ENCODE measurements at regions not wholly inside any gene's neighbourhood (a gene's known extent, or its start where the extent isn't known, plus 50 kb on each side); places are given as distances from the start of the nearest gene placed in this dataset.

DNA sequence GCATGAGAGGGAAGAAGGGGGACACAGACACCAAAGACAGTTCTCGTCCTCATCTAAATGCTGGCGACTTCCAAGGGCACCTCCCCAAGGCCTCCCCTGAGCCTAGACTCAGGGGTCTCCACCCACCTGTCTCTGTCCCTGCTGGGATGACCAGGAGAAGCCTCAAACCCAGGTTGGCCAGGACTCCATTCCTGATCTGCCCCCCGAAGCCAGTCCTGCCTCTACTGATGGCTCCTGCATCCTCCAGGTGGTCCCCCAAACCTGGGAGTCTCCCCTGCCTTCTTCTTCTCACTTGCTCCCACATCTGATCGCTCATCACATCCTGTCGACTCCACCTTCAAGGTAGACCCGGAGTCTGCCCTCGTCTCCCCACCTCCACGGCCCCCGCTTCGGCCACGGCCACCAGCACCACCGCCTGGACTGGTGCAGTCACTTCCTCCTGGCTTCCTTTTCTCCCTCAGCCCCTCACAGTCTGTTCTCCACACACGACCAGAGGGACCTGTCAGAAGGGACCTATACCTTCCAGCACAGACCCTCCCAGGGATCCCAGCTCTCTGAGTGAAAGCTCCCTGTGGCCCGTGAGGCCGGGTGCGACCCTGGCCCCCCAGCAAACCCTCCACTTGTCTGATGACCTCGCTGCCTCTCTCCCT is 92.1 kb downstream of the CEBPB start:
- no peaks in the 10 kb centered on the region for H3K27me3 ChIP-seq (ENCODE audit: control insufficient read depth in 3 of 3, insufficient read depth in 3 of 3, low read depth in 1 of 3, low read length in 3 of 3)
- H3K36me3 ChIP-seq (replicated peaks in 1 of 2; ENCODE audit: control insufficient read depth in 2 of 2, insufficient read depth in 2 of 2, low read length in 2 of 2), result no peaks in the 10 kb centered on the region
- H2AFZ ChIP-seq (ENCODE audit: low read length), result no peak overlapping the region
- peaks cover 4 to 5% of the 10 kb centered on the region in 2 donors for H3K4me1 ChIP-seq (ENCODE audit: control insufficient read depth in 2 of 2, insufficient read depth in 1 of 2, low read depth in 1 of 2, low read length in 2 of 2)
- no peak overlapping the region for H3K4me2 ChIP-seq (ENCODE audit: insufficient read depth, low read length, poor library complexity, severe bottlenecking)
- H2BK15ac ChIP-seq (ENCODE audit: low read length), result peak overlapping the region; percentile 14
- peak overlapping the region; percentile 51 for H3K14ac ChIP-seq (ENCODE audit: low read length)
- no peak overlapping the region for H3K4ac ChIP-seq (ENCODE audit: low read length)
- H4K91ac ChIP-seq (ENCODE audit: low read depth, low read length, poor library complexity), result no peak overlapping the region
- no peaks in the 10 kb centered on the region for H3K79me1 ChIP-seq (ENCODE audit: low read depth, low read length)
- peak overlapping the region; percentile 42 for H2BK12ac ChIP-seq (ENCODE audit: low read length)
- H2AK5ac ChIP-seq (ENCODE audit: low read depth, low read length), result peak overlapping the region; percentile 81
- H3K27ac ChIP-seq (replicated peaks; ENCODE audit: low read length), result no peak overlapping the region
- DNase-seq (ENCODE audit: low spot score), result no peak
- H3K9ac ChIP-seq (ENCODE audit: low read depth, low read length, poor library complexity), result no peak overlapping the region
- no peaks in the 10 kb centered on the region for H3K9me3 ChIP-seq (replicated peaks in 1 of 2; ENCODE audit: control insufficient read depth in 2 of 2, insufficient read depth in 1 of 2, low read depth in 1 of 2, low read length in 2 of 2)
- no peak overlapping the region for H2BK120ac ChIP-seq (ENCODE audit: low read depth, low read length)
- H3K18ac ChIP-seq (ENCODE audit: low read length), result peak overlapping the region; percentile 75
- WGBS, 2 donors (ENCODE audit: extremely low coverage in 2 of 2, insufficient read length in 2 of 2, insufficient replicate concordance in 1 of 2), result no CpG with 5 or more reads among the region's 17 CpGs
- peak overlapping the region; percentile 8 for H3K23ac ChIP-seq (ENCODE audit: low read depth, low read length, poor library complexity)
- H2BK5ac ChIP-seq (ENCODE audit: low read length), result peak overlapping the region; percentile 8
- H4K8ac ChIP-seq (ENCODE audit: low read depth, low read length), result no peak overlapping the region
- no peak overlapping the region for H3K4me3 ChIP-seq (ENCODE audit: low read length in 2 of 2)

DNA sequence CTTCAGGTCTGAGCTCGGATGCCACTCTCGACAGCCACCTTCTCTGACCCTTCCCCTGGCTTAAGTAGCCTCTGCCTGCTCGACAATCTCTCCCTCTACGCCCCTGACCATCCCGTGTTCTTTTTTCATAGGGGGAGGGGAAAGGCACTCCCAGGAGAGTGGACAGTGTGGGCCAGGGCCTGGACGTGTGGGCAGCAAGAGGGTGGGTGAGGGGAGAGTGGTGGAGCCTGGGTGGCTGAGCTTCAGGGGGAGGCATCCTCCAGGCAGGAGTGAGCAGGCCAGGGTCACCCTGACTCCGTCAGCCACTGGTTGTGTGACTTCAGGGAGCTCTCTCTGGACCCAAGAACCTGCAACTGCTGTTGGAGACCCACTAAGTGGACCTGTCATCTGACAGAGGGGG is 92.7 kb downstream of the CEBPB start:
- Histone ChIP-seq H3K79me1 (ENCODE audit: low read depth, low read length) (no peaks in the 10 kb centered on the region), H3K23ac (ENCODE audit: low read depth, low read length, poor library complexity) (no peak overlapping the region), H3K14ac (ENCODE audit: low read length) (no peak overlapping the region), H3K4me1 (ENCODE audit: control insufficient read depth in 2 of 2, insufficient read depth in 1 of 2, low read depth in 1 of 2, low read length in 2 of 2) (peaks cover 4 to 5% of the 10 kb centered on the region in 2 donors), H3K27me3 (ENCODE audit: control insufficient read depth in 3 of 3, insufficient read depth in 3 of 3, low read depth in 1 of 3, low read length in 3 of 3) (no peaks in the 10 kb centered on the region), H3K18ac (ENCODE audit: low read length) (peak overlapping the region; percentile 75), H4K8ac (ENCODE audit: low read depth, low read length) (no peak overlapping the region), H2AK5ac (ENCODE audit: low read depth, low read length) (peak overlapping the region; percentile 79), H3K9ac (ENCODE audit: low read depth, low read length, poor library complexity) (no peak overlapping the region), H2BK12ac (ENCODE audit: low read length) (peak overlapping the region; percentile 42), H3K4me2 (ENCODE audit: insufficient read depth, low read length, poor library complexity, severe bottlenecking) (no peak overlapping the region), H2AFZ (ENCODE audit: low read length) (no peak overlapping the region), H3K4ac (ENCODE audit: low read length) (no peak overlapping the region), H3K9me3 (replicated peaks in 1 of 2; ENCODE audit: control insufficient read depth in 2 of 2, insufficient read depth in 1 of 2, low read depth in 1 of 2, low read length in 2 of 2) (no peaks in the 10 kb centered on the region), H3K27ac (replicated peaks; ENCODE audit: low read length) (no peak overlapping the region), H3K36me3 (replicated peaks in 1 of 2; ENCODE audit: control insufficient read depth in 2 of 2, insufficient read depth in 2 of 2, low read length in 2 of 2) (no peaks in the 10 kb centered on the region), H2BK15ac (ENCODE audit: low read length) (peak overlapping the region; percentile 14), H2BK5ac (ENCODE audit: low read length) (peak overlapping the region; percentile 8), H2BK120ac (ENCODE audit: low read depth, low read length) (no peak overlapping the region), H4K91ac (ENCODE audit: low read depth, low read length, poor library complexity) (peak overlapping the region; percentile 44), H3K4me3 (ENCODE audit: low read length in 2 of 2) (no peak overlapping the region)
- no CpG with 5 or more reads among the region's 7 CpGs for WGBS, 2 donors (ENCODE audit: extremely low coverage in 2 of 2, insufficient read length in 2 of 2, insufficient replicate concordance in 1 of 2)
- DNase-seq (ENCODE audit: low spot score), result no peak

GRCh38 chr20:50283922-50284810 is 93.5 kb downstream of the CEBPB start:
- Histone ChIP-seq H2AFZ (ENCODE audit: low read length) (peak overlapping the region; percentile 87), H2AK5ac (ENCODE audit: low read depth, low read length) (peak overlapping the region; percentile 79), H2BK15ac (ENCODE audit: low read length) (peak overlapping the region; percentile 14), H3K27me3 (ENCODE audit: control insufficient read depth in 3 of 3, insufficient read depth in 3 of 3, low read depth in 1 of 3, low read length in 3 of 3) (no peaks in the 10 kb centered on the region), H3K4ac (ENCODE audit: low read length) (no peak overlapping the region), H3K4me2 (ENCODE audit: insufficient read depth, low read length, poor library complexity, severe bottlenecking) (no peak overlapping the region), H3K36me3 (replicated peaks in 1 of 2; ENCODE audit: control insufficient read depth in 2 of 2, insufficient read depth in 2 of 2, low read length in 2 of 2) (no peaks in the 10 kb centered on the region), H2BK120ac (ENCODE audit: low read depth, low read length) (no peak overlapping the region), H4K91ac (ENCODE audit: low read depth, low read length, poor library complexity) (no peak overlapping the region), H3K14ac (ENCODE audit: low read length) (no peak overlapping the region), H3K18ac (ENCODE audit: low read length) (peak overlapping the region; percentile 61), H3K4me1 (ENCODE audit: control insufficient read depth in 2 of 2, insufficient read depth in 1 of 2, low read depth in 1 of 2, low read length in 2 of 2) (peaks cover 4 to 5% of the 10 kb centered on the region in 2 donors), H3K79me1 (ENCODE audit: low read depth, low read length) (no peaks in the 10 kb centered on the region), H2BK5ac (ENCODE audit: low read length) (peak overlapping the region; percentile 8), H3K23ac (ENCODE audit: low read depth, low read length, poor library complexity) (peak overlapping the region; percentile 13), H3K9ac (ENCODE audit: low read depth, low read length, poor library complexity) (no peak overlapping the region), H4K8ac (ENCODE audit: low read depth, low read length) (no peak overlapping the region), H2BK12ac (ENCODE audit: low read length) (peak overlapping the region; percentile 65), H3K27ac (replicated peaks; ENCODE audit: low read length) (no peak overlapping the region), H3K9me3 (replicated peaks in 1 of 2; ENCODE audit: control insufficient read depth in 2 of 2, insufficient read depth in 1 of 2, low read depth in 1 of 2, low read length in 2 of 2) (no peaks in the 10 kb centered on the region), H3K4me3 (ENCODE audit: low read length in 2 of 2) (peak overlapping the region in 1 of 2 donors; percentile 32)
- no CpG with 5 or more reads among the region's 24 CpGs for WGBS, 2 donors (ENCODE audit: extremely low coverage in 2 of 2, insufficient read length in 2 of 2, insufficient replicate concordance in 1 of 2)
- DNase-seq (ENCODE audit: low spot score), result no peak

DNA sequence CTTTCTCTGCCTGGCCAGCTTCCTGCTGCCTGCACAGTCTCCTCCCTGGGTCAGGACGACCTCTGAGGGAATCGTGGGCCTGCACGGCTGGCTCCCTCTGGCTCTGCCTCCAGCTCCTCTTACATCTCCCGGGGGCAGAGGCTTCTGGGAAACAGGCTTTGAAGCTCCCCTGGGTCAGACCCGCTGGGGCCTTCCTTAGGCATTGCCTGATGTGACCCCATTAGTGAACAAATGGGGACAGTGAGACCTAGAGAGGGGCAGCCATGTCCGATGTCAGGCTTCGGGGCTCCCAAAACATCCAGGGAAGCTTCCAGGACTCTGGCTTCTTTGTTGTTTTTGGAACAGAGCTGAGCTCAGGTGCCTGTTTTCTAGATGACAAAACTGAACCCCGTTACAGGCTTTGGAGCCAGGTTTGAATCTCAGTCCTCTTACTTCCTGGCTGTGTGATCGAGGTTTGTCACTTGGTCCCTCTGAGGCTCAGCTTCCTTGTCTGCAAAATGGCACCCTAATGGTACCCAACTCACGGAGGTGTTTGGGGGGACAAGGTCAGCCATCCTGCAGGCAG is 94.3 kb downstream of the CEBPB start:
- Histone ChIP-seq H3K27ac (replicated peaks; ENCODE audit: low read length) (no peak overlapping the region), H3K9me3 (replicated peaks in 1 of 2; ENCODE audit: control insufficient read depth in 2 of 2, insufficient read depth in 1 of 2, low read depth in 1 of 2, low read length in 2 of 2) (no peaks in the 10 kb centered on the region), H4K8ac (ENCODE audit: low read depth, low read length) (no peak overlapping the region), H3K79me1 (ENCODE audit: low read depth, low read length) (no peaks in the 10 kb centered on the region), H4K91ac (ENCODE audit: low read depth, low read length, poor library complexity) (no peak overlapping the region), H3K23ac (ENCODE audit: low read depth, low read length, poor library complexity) (no peak overlapping the region), H2AK5ac (ENCODE audit: low read depth, low read length) (peak overlapping the region; percentile 5), H3K36me3 (replicated peaks in 1 of 2; ENCODE audit: control insufficient read depth in 2 of 2, insufficient read depth in 2 of 2, low read length in 2 of 2) (no peaks in the 10 kb centered on the region), H3K4me1 (ENCODE audit: control insufficient read depth in 2 of 2, insufficient read depth in 1 of 2, low read depth in 1 of 2, low read length in 2 of 2) (peaks cover 4 to 5% of the 10 kb centered on the region in 2 donors), H3K18ac (ENCODE audit: low read length) (peak overlapping the region; percentile 61), H3K14ac (ENCODE audit: low read length) (no peak overlapping the region), H3K4me2 (ENCODE audit: insufficient read depth, low read length, poor library complexity, severe bottlenecking) (no peak overlapping the region), H2BK15ac (ENCODE audit: low read length) (peak overlapping the region; percentile 4), H2AFZ (ENCODE audit: low read length) (peak overlapping the region; percentile 87), H3K4me3 (ENCODE audit: low read length in 2 of 2) (no peak overlapping the region), H3K9ac (ENCODE audit: low read depth, low read length, poor library complexity) (no peak overlapping the region), H2BK5ac (ENCODE audit: low read length) (no peak overlapping the region), H2BK120ac (ENCODE audit: low read depth, low read length) (no peak overlapping the region), H2BK12ac (ENCODE audit: low read length) (no peak overlapping the region), H3K4ac (ENCODE audit: low read length) (no peak overlapping the region), H3K27me3 (ENCODE audit: control insufficient read depth in 3 of 3, insufficient read depth in 3 of 3, low read depth in 1 of 3, low read length in 3 of 3) (no peaks in the 10 kb centered on the region)
- no peak for DNase-seq (ENCODE audit: low spot score)
- WGBS, 2 donors (ENCODE audit: extremely low coverage in 2 of 2, insufficient read length in 2 of 2, insufficient replicate concordance in 1 of 2), result no CpG with 5 or more reads among the region's 10 CpGs

Measured in neuronal stem cell (in vitro differentiated cells).